Choroid plexus epithelial cell (primary cell): ENCODE measurements at regions not wholly inside any gene's neighbourhood (a gene's known extent, or its start where the extent isn't known, plus 50 kb on each side); places are given as distances from the start of the nearest gene placed in this dataset.
A peak's percentile ranks its signal among the peaks of the same experiment; 100 is the strongest.

Experiments used
- DNase-seq: peaks from one replicate; pipeline ENCODE4 v3.0.0-alpha.2; 2010; ENCODE audit warnings: low read depth
- H3K4me3 ChIP-seq: 2 replicates; pipeline ENCODE4 v1.5.1; 2011; ENCODE audit warnings: low read depth, mild to moderate bottlenecking, control low read depth, low read length, moderate library complexity
- CTCF ChIP-seq: conservative IDR thresholded peaks from 2 replicates; pipeline ENCODE4 v1.5.1; 2011; ENCODE audit warnings: low read depth, mild to moderate bottlenecking, control low read depth, inconsistent platforms, low read length, moderate library complexity

GRCh38 chr11:104484804-104485554 is 321.0 kb upstream of the PDGFD start:
- no peak overlapping the region for H3K4me3 ChIP-seq
- DNase-seq = peak; percentile 66
- TF ChIP-seq CTCF = no peak

GRCh38 chr11:104476898-104477297 is 313.0 kb upstream of the PDGFD start:
- TF ChIP-seq CTCF = no peak
- H3K4me3 ChIP-seq = no peak overlapping the region
- DNase-seq = no peak

- no peak for TF ChIP-seq CTCF
- no peak for DNase-seq
- H3K4me3 ChIP-seq = no peak overlapping the region
These were observed 312.5 kb upstream of the PDGFD start for GRCh38 chr11:104476454-104476853.

- H3K4me3 ChIP-seq = no peak overlapping the region
- no peak for TF ChIP-seq CTCF
- DNase-seq = peak; percentile 26
These were observed 303.5 kb upstream of the PDGFD start for GRCh38 chr11:104467404-104467803.

GRCh38 chr11:104465321-104465720 is 301.4 kb upstream of the PDGFD start:
- no peak for DNase-seq
- H3K4me3 ChIP-seq = no peak overlapping the region
- TF ChIP-seq CTCF = no peak

GRCh38 chr11:104464691-104465090 is 300.7 kb upstream of the PDGFD start:
- no peak for TF ChIP-seq CTCF
- H3K4me3 ChIP-seq = no peak overlapping the region
- no peak for DNase-seq

- H3K4me3 ChIP-seq = no peak overlapping the region
- no peak for TF ChIP-seq CTCF
- DNase-seq = peak; percentile 88
These were observed 298.4 kb upstream of the PDGFD start for GRCh38 chr11:104462341-104462740.
